GM23338 (cell line): ENCODE measurements at regions not wholly inside any gene's neighbourhood (a gene's known extent, or its start where the extent isn't known, plus 50 kb on each side); places are given as distances from the start of the nearest gene placed in this dataset.

Experiments
- CREB1 ChIP-seq: fragments of 250-450 bp; sonication (Bioruptor Pico); IDR thresholded peaks from 2 replicates; pipeline ENCODE4 v1.5.0; 2020; ENCODE audit warnings: low read depth, mild to moderate bottlenecking, moderate library complexity
- CTCF ChIP-seq, 2 experiments: fragments of 200-600 bp in 1 of 2; sonication (generic) in 1 of 2; conservative IDR thresholded peaks; 2 replicates each; pipeline versions ENCODE4 v1.5.1 to v1.6.1; 2016 to 2017; ENCODE audit warnings: antibody characterized with exemption in 2 of 2, low read depth in 2 of 2, mild to moderate bottlenecking in 2 of 2, moderate library complexity in 1 of 2
- EZH2 ChIP-seq: fragments of 200-600 bp; sonication (generic); IDR thresholded peaks from one replicate; pipeline ENCODE4 v1.8.0; 2017; ENCODE audit warnings: antibody characterized with exemption, mild to moderate bottlenecking, low read depth; ENCODE audit not compliant: unreplicated experiment
- EZH2phosphoT487 ChIP-seq: fragments of 200-600 bp; sonication (generic); IDR thresholded peaks from one replicate; pipeline ENCODE4 v1.8.1; 2018; ENCODE audit warnings: antibody characterized with exemption; ENCODE audit not compliant: unreplicated experiment
- NANOG ChIP-seq: IDR thresholded peaks from 2 replicates; pipeline ENCODE4 v1.6.1; 2016; ENCODE audit warnings: antibody characterized with exemption, borderline replicate concordance
- POLR2AphosphoS5 ChIP-seq: IDR thresholded peaks from 2 replicates; pipeline ENCODE4 v1.6.1; 2016; ENCODE audit warnings: antibody characterized with exemption, low read depth
- REST ChIP-seq: IDR thresholded peaks from one replicate; pipeline ENCODE4 v1.6.1; 2018; ENCODE audit warnings: antibody characterized with exemption; ENCODE audit not compliant: unreplicated experiment
- ZNF114 ChIP-seq: fragments of 250-450 bp; sonication (Bioruptor Pico); IDR thresholded peaks from 2 replicates; pipeline ENCODE4 v1.5.0; 2020; ENCODE audit warnings: mild to moderate bottlenecking, moderate library complexity
- ZNF331 ChIP-seq: fragments of 250-450 bp; sonication (Bioruptor Pico); IDR thresholded peaks from 2 replicates; pipeline ENCODE4 v1.5.0; 2020; ENCODE audit warnings: low read depth, mild to moderate bottlenecking, moderate library complexity
- ZNF462 ChIP-seq: fragments of 250-450 bp; sonication (Bioruptor Pico); IDR thresholded peaks from 2 replicates; pipeline ENCODE4 v1.5.0; 2020; ENCODE audit warnings: mild to moderate bottlenecking, moderate library complexity

GRCh38 chr1:220999872-221000863 lies 120.9 kb downstream of the HLX start:
- TF ChIP-seq EZH2phosphoT487 (no peak), CTCF (conservative IDR thresholded peaks at IDR 0.05; ENCODE audit: low read depth in 2 of 2) (no peak), EZH2 (no peak), REST (no peak), POLR2AphosphoS5 (no peak), CREB1 (CRISPR knock-in tag) (no peak), ZNF114 (no peak), NANOG (no peak), ZNF331 (no peak), ZNF462 (CRISPR knock-in tag) (no peak)
